HEK293 (cell line): ENCODE measurements at regions not wholly inside any gene's neighbourhood (a gene's known extent, or its start where the extent isn't known, plus 50 kb on each side); places are given as distances from the start of the nearest gene placed in this dataset.

Experiments used
- CTCF ChIA-PET: fragments of 350-600 bp; formaldehyde crosslinking; extraction: SDS; loops from one replicate; lab custom pipeline; 2021; ENCODE audit warnings: antibody characterized with exemption; lab: Yijun Ruan, JAX
- POLR2A ChIA-PET: fragments of 300-600 bp; formaldehyde crosslinking; extraction: SDS; loops from one replicate; lab custom pipeline; 2020; ENCODE audit warnings: antibody characterized with exemption, inconsistent platforms; lab: Yijun Ruan, JAX
- H3K27ac ChIP-seq: fragments of 200-500 bp; sonication (Bioruptor generic); 2 replicates; pipeline ENCODE4 v1.5.1; 2014; ENCODE audit warnings: low read depth, low read length, control low read depth, inconsistent platforms; ENCODE audit errors: extremely low read depth
- H3K36me3 ChIP-seq, 2 experiments: fragments of 200-500 bp in 1 of 2; sonication (Bioruptor generic) in 1 of 2; 1 replicate in 1 of 2; 2 replicates in 1 of 2; pipeline ENCODE4 v1.5.1; 2014 to 2017; ENCODE audit warnings: inconsistent platforms in 2 of 2, low read length in 2 of 2; ENCODE audit not compliant: control insufficient read depth in 2 of 2, insufficient read depth in 1 of 2
- H3K4me1 ChIP-seq: fragments of 200-500 bp; sonication (Bioruptor generic); 2 replicates; pipeline ENCODE4 v1.5.1; 2014; ENCODE audit warnings: mild to moderate bottlenecking, low read length, inconsistent platforms; ENCODE audit not compliant: control insufficient read depth, insufficient read depth
- H3K4me3 ChIP-seq: 2 replicates; pipeline ENCODE4 v1.5.1; 2011; ENCODE audit warnings: low read depth, mild to moderate bottlenecking, control low read depth, low read length, moderate library complexity
- H3K9me3 ChIP-seq: fragments of 200-500 bp; sonication (Bioruptor generic); 2 replicates; pipeline ENCODE4 v1.5.1; 2014; ENCODE audit warnings: low read depth, low read length, inconsistent platforms; ENCODE audit not compliant: control insufficient read depth, insufficient read depth
- HOXA7 ChIP-seq: sonication (generic); formaldehyde crosslinking; IDR thresholded peaks from 2 replicates; pipeline ENCODE4 v1.8.1; 2022; ENCODE audit warnings: missing genetic modification reagents, borderline replicate concordance
- SCRT2 ChIP-seq: fragments of 450-650 bp; formaldehyde crosslinking; IDR thresholded peaks from 2 replicates; pipeline ENCODE4 v1.5.1; 2016; ENCODE audit warnings: missing biosample characterization, missing genetic modification characterization
- ZBTB1 ChIP-seq: fragments of 450-650 bp; formaldehyde crosslinking; IDR thresholded peaks from 2 replicates; pipeline ENCODE4 v1.5.1; 2016; ENCODE audit warnings: missing biosample characterization, missing genetic modification characterization
- ZNF132 ChIP-seq: fragments of 450-650 bp; formaldehyde crosslinking; IDR thresholded peaks from 2 replicates; pipeline ENCODE4 v1.5.1; 2017; ENCODE audit warnings: missing biosample characterization, missing genetic modification characterization, borderline replicate concordance
- ZNF19 ChIP-seq: fragments of 450-650 bp; formaldehyde crosslinking; IDR thresholded peaks from 2 replicates; pipeline ENCODE4; 2016; ENCODE audit warnings: missing biosample characterization, missing genetic modification characterization, low read depth
- ZNF221 ChIP-seq: fragments of 450-650 bp; formaldehyde crosslinking; IDR thresholded peaks from 2 replicates; pipeline ENCODE4 v1.5.1; 2017; ENCODE audit warnings: missing biosample characterization, missing genetic modification characterization, borderline replicate concordance
- ZNF223 ChIP-seq: fragments of 450-650 bp; formaldehyde crosslinking; IDR thresholded peaks from 2 replicates; pipeline ENCODE4 v1.5.1; 2016; ENCODE audit warnings: missing biosample characterization, missing genetic modification characterization
- ZNF354C ChIP-seq: fragments of 450-650 bp; formaldehyde crosslinking; IDR thresholded peaks from 2 replicates; pipeline ENCODE4 v1.5.1; 2016; ENCODE audit warnings: missing biosample characterization, missing genetic modification characterization, low read depth, borderline replicate concordance
- ZNF510 ChIP-seq: fragments of 450-650 bp; formaldehyde crosslinking; IDR thresholded peaks from 2 replicates; pipeline ENCODE4 v1.5.1; 2018; ENCODE audit warnings: mild to moderate bottlenecking, missing genetic modification characterization, missing biosample characterization; ENCODE audit not compliant: insufficient replicate concordance
- ZNF529 ChIP-seq: fragments of 450-650 bp; formaldehyde crosslinking; IDR thresholded peaks from 2 replicates; pipeline ENCODE4 v1.5.1; 2017; ENCODE audit warnings: missing genetic modification characterization, missing biosample characterization; ENCODE audit not compliant: insufficient replicate concordance
- ZNF629 ChIP-seq: fragments of 450-650 bp; formaldehyde crosslinking; IDR thresholded peaks from 2 replicates; pipeline ENCODE4 v1.5.1; 2017; ENCODE audit warnings: missing biosample characterization, missing genetic modification characterization
- TF ChIP-seq, protein P1 (sequence below): fragments of 450-650 bp; formaldehyde crosslinking; IDR thresholded peaks from 2 replicates; pipeline ENCODE4 v1.5.1; 2016; ENCODE audit warnings: missing biosample characterization, missing genetic modification characterization
- TF ChIP-seq, protein P2 (sequence below): IDR thresholded peaks from 2 replicates; pipeline ENCODE4 v1.6.1; 2011; ENCODE audit warnings: mild to moderate bottlenecking, low read depth, low read length, borderline replicate concordance
- TF ChIP-seq, protein P3 (sequence below): fragments of 450-650 bp; formaldehyde crosslinking; IDR thresholded peaks from 2 replicates; pipeline ENCODE4 v1.5.1; 2016; ENCODE audit warnings: missing biosample characterization, missing genetic modification characterization

DNA sequence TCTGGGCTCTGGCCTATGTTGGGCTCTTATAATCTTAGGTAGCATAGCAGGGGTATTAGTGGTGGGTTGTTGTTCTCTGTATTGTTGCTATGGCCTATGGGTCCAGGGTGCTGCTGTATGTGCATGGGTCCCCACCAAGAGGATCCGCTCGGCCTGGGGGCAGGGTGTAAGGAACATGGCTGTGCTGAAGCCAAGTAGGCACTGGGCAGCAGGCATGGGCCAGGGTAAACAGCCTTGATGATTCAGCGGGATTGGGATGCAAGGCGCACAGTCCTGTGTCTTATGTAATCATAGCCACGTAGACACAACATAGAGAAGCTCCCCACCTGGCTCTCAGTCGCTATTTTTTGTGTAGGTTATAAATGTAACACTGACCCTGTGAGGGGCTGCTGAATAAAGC lies 306.9 kb downstream of the ZPLD1 start:
- TF ChIP-seq ZNF510 (tag by site-specific recombination), result no peak
- Histone ChIP-seq H3K4me1 (no peaks in the 10 kb centered on the region), H3K9me3 (no peaks in the 10 kb centered on the region), H3K27ac (no peak overlapping the region), H3K36me3 (no peaks in the 10 kb centered on the region), H3K4me3 (no peak overlapping the region)
- ChIA-PET CTCF (interaction anchor here (2.1 kb wide), 1 partner anchor 68 kb away, joined by 10 read pairs; no protein-coding TSS in a partner anchor), POLR2A (no interaction called here)

DNA sequence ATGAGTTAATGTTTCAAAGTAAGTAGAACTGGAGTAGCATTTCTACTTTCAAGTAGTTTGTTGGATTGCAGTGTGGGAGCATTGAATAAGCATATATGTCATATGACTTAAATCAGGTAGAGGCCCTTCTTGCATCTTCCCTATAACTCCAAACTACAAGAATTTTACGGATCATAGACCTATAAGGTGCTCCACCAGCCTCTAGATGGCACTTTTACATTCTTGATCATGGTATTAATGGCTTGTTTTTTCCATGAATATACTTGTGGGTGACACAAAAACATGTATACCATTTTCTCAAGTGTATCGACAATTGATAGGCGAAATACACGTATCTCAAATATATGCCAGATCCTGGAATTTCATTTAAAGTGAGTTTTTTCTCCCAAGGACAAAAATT lies 311.1 kb downstream of the ZPLD1 start:
- CTCF ChIA-PET, result interaction anchor here (1.3 kb wide), 1 partner anchor 72 kb away, joined by 6 read pairs; no protein-coding TSS in a partner anchor
- Histone ChIP-seq H3K27ac (no peak overlapping the region), H3K4me3 (no peak overlapping the region), H3K4me1 (no peaks in the 10 kb centered on the region), H3K9me3 (no peaks in the 10 kb centered on the region), H3K36me3 (no peaks in the 10 kb centered on the region)
- POLR2A ChIA-PET, result no interaction called here
- TF ChIP-seq, protein P1, sequence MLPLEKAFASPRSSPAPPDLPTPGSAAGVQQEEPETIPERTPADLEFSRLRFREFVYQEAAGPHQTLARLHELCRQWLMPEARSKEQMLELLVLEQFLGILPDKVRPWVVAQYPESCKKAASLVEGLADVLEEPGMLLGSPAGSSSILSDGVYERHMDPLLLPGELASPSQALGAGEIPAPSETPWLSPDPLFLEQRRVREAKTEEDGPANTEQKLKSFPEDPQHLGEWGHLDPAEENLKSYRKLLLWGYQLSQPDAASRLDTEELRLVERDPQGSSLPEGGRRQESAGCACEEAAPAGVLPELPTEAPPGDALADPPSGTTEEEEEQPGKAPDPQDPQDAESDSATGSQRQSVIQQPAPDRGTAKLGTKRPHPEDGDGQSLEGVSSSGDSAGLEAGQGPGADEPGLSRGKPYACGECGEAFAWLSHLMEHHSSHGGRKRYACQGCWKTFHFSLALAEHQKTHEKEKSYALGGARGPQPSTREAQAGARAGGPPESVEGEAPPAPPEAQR (tag by site-specific recombination), result no peak
- TF ChIP-seq ZNF529 (no peak), ZNF19 (no peak), ZNF354C (tag by site-specific recombination) (no peak), HOXA7 (CRISPR knock-in tag) (no peak), ZBTB1 (no peak)
- TF ChIP-seq, protein P2, sequence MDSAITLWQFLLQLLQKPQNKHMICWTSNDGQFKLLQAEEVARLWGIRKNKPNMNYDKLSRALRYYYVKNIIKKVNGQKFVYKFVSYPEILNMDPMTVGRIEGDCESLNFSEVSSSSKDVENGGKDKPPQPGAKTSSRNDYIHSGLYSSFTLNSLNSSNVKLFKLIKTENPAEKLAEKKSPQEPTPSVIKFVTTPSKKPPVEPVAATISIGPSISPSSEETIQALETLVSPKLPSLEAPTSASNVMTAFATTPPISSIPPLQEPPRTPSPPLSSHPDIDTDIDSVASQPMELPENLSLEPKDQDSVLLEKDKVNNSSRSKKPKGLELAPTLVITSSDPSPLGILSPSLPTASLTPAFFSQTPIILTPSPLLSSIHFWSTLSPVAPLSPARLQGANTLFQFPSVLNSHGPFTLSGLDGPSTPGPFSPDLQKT, result no peak

DNA sequence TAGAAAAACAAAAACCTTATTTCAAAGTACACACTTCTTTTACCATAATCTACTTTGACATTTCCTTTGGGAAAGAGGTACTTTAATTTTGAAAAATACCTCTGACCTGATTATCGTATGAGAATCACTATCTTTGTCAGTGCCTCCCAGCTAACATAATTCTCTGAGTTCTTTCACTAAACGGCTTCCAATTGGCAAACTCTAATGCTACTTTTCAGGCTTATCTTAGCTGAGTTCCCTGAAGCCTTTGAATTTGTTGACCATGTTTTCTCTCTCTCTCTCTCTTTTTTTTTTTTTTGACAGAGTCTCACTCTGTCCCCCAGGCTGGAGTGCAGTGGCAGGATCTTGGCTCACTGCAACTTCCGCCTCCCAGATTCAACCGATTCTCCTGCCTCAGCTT lies 312.8 kb downstream of the ZPLD1 start:
- Histone ChIP-seq H3K36me3 (no peaks in the 10 kb centered on the region), H3K9me3 (no peaks in the 10 kb centered on the region), H3K27ac (no peak overlapping the region), H3K4me3 (no peak overlapping the region), H3K4me1 (no peaks in the 10 kb centered on the region)
- CTCF ChIA-PET, result interaction anchor here (0.7 kb wide), 1 partner anchor 75 kb away, joined by 6 read pairs; no protein-coding TSS in a partner anchor
- POLR2A ChIA-PET, result no interaction called here
- TF ChIP-seq ZNF629, result no peak
- TF ChIP-seq ZNF132 (tag by site-specific recombination), result no peak
- no peak for TF ChIP-seq ZNF223
- no peak for TF ChIP-seq ZNF221 (tag by site-specific recombination)

DNA sequence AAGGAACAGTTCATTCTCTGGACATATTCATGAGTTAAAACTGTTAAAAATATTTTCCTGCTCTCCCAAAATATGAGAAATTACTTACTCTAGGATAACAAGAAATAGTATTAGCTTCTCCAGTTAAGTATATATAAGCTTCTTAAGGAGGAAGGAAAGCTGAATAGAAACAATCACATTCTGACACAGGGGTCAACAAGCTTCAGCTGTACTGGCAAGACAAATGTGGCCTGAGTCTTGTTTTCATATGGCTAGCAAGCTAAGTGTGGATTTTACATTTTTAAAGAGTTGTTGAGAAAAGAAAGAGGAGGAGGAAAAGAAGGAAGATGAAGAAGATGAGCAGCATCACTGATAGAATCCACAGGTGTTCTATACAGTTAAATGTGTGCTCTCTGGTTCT lies 313.8 kb downstream of the ZPLD1 start:
- Histone ChIP-seq H3K36me3 (no peaks in the 10 kb centered on the region), H3K4me3 (no peak overlapping the region), H3K9me3 (no peaks in the 10 kb centered on the region), H3K4me1 (no peaks in the 10 kb centered on the region), H3K27ac (no peak overlapping the region)
- TF ChIP-seq, protein P3, sequence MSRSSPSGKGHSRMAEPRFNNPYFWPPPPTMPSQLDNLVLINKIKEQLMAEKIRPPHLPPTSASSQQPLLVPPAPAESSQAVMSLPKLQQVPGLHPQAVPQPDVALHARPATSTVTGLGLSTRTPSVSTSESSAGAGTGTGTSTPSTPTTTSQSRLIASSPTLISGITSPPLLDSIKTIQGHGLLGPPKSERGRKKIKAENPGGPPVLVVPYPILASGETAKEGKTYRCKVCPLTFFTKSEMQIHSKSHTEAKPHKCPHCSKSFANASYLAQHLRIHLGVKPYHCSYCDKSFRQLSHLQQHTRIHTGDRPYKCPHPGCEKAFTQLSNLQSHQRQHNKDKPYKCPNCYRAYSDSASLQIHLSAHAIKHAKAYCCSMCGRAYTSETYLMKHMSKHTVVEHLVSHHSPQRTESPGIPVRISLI (tag by site-specific recombination), result no peak
- 0 out of 2 replicates have a peak, but pooled peaks have one; percentile 9 for TF ChIP-seq SCRT2 (tag by site-specific recombination)
- ChIA-PET CTCF (no interaction called here), POLR2A (no interaction called here)
